ENCODE measurements at regions not wholly inside any gene's neighbourhood (a gene's known extent, or its start where the extent isn't known, plus 50 kb on each side); places are given as distances from the start of the nearest gene placed in this dataset.

DNA sequence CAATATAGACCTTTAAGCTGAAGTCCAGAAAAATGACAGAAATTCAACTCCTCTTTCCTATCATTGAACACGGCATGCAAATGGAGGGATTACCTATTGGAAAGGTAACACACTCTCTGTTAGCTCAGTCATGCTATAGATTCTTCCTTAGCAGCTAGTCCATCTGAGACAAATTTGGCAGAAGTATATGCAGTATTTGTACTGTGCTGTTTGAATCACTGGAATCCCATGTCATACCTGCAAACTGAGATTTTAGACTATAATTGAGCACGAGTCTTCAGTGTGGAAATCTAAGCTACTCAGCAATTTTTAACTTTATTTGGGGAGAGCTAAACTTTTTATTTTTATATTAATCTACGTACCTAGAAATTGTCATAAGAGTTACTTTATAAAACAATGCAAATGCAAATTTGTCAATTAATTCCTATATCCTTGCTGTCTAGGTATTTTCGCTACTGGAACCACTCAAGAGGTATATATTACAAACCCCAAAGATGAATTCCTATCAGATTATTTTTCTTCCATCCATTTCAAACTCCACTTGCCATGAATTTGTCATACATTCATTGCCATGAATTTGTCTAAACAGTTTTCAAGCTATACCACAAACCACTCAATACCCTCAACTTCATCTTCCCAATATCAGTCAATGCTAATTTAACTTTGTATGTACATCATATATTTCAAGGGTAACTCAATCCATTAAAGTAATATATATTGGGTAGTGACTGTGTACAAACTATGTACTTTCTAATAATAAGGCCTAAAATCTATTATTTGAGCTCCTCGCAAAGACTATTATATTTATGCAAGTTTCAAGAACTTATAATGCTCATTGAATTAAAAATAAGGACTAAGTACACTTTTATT is 224.8 kb downstream of the MEF2C start:
- Histone ChIP-seq H3K9me3 (no peaks in the 10 kb centered on the region), H3K27ac (no peak overlapping the region), H3K4me3 (no peak overlapping the region), H3K36me3 (no peaks in the 10 kb centered on the region), H3K27me3 (peaks cover 9% of the 10 kb centered on the region), H3K4me1 (peaks cover 0 to 7% of the 10 kb centered on the region in 2 donors)
- intact Hi-C loops (cut with DNase I): no loop called here
- TF ChIP-seq, protein P1, sequence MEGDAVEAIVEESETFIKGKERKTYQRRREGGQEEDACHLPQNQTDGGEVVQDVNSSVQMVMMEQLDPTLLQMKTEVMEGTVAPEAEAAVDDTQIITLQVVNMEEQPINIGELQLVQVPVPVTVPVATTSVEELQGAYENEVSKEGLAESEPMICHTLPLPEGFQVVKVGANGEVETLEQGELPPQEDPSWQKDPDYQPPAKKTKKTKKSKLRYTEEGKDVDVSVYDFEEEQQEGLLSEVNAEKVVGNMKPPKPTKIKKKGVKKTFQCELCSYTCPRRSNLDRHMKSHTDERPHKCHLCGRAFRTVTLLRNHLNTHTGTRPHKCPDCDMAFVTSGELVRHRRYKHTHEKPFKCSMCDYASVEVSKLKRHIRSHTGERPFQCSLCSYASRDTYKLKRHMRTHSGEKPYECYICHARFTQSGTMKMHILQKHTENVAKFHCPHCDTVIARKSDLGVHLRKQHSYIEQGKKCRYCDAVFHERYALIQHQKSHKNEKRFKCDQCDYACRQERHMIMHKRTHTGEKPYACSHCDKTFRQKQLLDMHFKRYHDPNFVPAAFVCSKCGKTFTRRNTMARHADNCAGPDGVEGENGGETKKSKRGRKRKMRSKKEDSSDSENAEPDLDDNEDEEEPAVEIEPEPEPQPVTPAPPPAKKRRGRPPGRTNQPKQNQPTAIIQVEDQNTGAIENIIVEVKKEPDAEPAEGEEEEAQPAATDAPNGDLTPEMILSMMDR (IDR thresholded peaks at IDR 0.05): no peak
- no peak for DNase-seq (ENCODE audit: low spot score in 2 of 2)

DNA sequence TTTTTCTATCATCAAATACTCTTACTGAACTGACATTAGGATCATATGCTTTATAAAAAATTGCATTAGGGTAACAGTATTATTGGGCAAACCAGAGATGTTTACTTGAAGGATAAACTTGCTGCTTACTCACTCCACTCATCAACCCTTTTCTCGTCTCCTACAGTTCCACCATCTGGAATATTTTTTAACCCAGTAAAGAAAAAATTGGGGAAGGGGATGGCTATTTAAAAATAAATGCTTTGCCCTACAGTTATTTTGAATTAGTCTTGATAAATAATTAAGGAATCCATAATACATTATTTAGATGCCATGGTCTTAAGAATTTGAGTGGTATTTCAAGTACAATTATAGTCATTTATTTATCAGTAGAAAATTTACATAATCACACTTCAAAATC is 225.8 kb downstream of the MEF2C start:
- Histone ChIP-seq H3K4me1 (peaks cover 0 to 7% of the 10 kb centered on the region in 2 donors), H3K4me3 (no peak overlapping the region), H3K27me3 (peaks cover 5% of the 10 kb centered on the region), H3K36me3 (no peaks in the 10 kb centered on the region), H3K9me3 (no peaks in the 10 kb centered on the region), H3K27ac (no peak overlapping the region)
- no peak for DNase-seq (ENCODE audit: low spot score in 2 of 2)
- TF ChIP-seq, protein P1 (IDR thresholded peaks at IDR 0.05): no peak
- intact Hi-C loops (cut with DNase I): no loop called here

DNA sequence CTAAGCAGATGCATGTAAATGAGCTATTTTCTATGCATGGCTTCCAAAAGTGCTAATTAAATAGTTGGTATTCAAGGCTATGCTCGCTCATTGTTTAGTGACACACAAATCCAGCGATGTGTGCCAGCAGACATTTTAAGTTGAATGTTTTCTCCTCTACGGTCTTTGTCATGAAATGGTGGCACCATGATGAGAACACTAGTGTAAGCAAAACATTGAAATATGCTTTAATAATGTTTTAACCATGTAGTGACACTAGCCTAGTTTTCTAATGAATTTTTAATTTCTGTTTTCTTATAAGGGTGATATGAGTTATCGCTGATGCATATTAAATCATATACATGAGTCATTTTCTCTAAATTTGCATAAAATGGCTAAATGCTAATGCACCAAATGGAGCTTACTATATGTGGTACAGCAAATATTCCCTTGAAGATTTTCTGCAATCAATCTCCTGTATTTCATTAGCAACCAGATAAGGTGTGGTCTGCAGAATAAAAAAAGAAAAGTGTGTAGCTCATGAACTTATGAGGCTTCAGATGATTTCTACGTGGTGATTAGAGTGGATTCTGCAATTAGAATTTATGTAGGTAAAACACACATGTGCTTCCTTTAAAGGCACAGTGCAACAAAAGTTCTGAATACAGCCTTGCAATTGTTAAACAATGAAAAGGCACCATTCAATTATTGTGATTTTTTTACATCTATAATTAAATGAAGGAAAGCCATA is 226.6 kb downstream of the MEF2C start:
- no peaks in the 10 kb centered on the region for H3K9me3 ChIP-seq
- no peak overlapping the region for H3K4me3 ChIP-seq
- DNase-seq (ENCODE audit: low spot score in 2 of 2): no peak
- H3K27ac ChIP-seq: no peak overlapping the region
- intact Hi-C loops (cut with DNase I): no loop called here
- peaks cover 0 to 7% of the 10 kb centered on the region in 2 donors for H3K4me1 ChIP-seq
- no peaks in the 10 kb centered on the region for H3K36me3 ChIP-seq
- peaks cover 5% of the 10 kb centered on the region for H3K27me3 ChIP-seq
- TF ChIP-seq, protein P1 (IDR thresholded peaks at IDR 0.05): no peak

DNA sequence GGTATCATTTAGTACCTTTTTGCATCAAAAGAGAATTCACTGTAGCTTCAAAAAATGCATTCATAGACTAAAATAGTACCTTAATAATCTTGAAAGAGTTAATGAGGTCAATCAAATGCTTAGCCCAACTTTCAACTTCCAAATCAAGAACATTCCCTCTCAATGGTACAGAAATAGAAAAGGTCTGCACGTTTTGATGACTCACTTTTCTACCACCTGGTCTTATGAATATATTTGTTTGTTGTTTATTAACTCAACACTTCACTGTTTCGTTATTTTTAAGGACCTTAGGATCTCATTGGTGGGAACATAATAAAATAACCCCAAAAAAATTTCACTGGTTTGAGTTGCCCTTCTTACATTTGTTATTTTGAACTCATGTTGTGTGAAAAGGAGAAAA is 229.5 kb downstream of the MEF2C start:
- TF ChIP-seq, protein P1 (IDR thresholded peaks at IDR 0.05): no peak
- no peak overlapping the region for H3K4me3 ChIP-seq
- no peak overlapping the region for H3K27ac ChIP-seq
- DNase-seq (ENCODE audit: low spot score in 2 of 2): no peak
- H3K9me3 ChIP-seq: no peaks in the 10 kb centered on the region
- no peaks in the 10 kb centered on the region for H3K36me3 ChIP-seq
- H3K4me1 ChIP-seq: no peaks in the 10 kb centered on the region
- intact Hi-C loops (cut with DNase I): no loop called here
- no peaks in the 10 kb centered on the region for H3K27me3 ChIP-seq

DNA sequence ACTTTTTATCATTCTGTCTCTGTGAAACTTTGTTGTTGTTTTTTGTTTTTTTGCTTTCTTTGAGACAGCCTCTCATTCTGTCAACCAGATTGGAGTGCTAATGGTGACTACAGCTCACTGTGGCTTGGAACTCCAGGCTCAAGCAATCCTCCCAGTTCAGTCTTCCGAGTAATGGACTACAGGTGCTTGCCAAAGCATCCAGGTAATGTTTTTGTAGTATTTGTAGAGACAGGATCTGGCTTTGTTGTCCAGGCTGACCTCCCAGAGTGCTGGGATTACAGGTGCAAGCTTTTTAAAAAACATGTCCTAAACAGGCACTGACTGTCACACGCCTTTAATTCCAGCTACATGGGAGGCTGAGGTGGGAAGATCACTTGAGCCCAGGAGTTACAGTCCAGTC is 235.1 kb downstream of the MEF2C start:
- Histone ChIP-seq H3K36me3 (no peaks in the 10 kb centered on the region), H3K9me3 (no peaks in the 10 kb centered on the region), H3K4me3 (no peak overlapping the region), H3K27ac (no peak overlapping the region), H3K4me1 (no peaks in the 10 kb centered on the region), H3K27me3 (no peaks in the 10 kb centered on the region)
- DNase-seq (ENCODE audit: low spot score in 2 of 2): no peak
- TF ChIP-seq, protein P1 (IDR thresholded peaks at IDR 0.05): no peak
- intact Hi-C loops (cut with DNase I): no loop called here

All from ascending aorta (tissue), 2 donors.